ENCODE measurements at regions not wholly inside any gene's neighbourhood (a gene's known extent, or its start where the extent isn't known, plus 50 kb on each side); places are given as distances from the start of the nearest gene placed in this dataset.

GRCh38 chr5:93330506-93330905 is 250.5 kb downstream of the NR2F1-AS1 start:
- no peaks in the 10 kb centered on the region for H3K9me3 Mint-ChIP-seq
- no peak for DNase-seq
- no peaks in the 10 kb centered on the region for H3K4me1 Mint-ChIP-seq
- no peaks in the 10 kb centered on the region for H3K27me3 Mint-ChIP-seq
- no peak overlapping the region for H3K27ac Mint-ChIP-seq
- no peak overlapping the region for H3K4me3 Mint-ChIP-seq
- H3K36me3 Mint-ChIP-seq, result no peaks in the 10 kb centered on the region

DNA sequence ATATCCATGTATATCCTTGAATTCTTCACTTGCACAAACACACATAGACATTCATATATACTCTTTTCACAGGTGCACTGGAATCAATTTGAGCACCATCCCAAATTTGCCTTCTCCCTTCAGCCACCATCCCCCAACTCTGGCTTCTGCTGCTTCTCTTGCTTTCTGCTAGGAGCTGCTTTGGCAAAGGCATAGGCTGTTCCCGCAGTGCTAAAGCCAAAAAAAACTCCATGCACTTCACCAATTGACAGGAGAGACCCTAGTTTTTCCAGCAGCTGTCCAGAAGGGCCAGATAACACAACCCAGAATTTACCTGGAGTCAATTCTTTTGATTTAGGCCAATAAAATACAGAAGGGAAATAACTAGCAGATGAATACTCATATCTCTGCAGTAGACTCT is 251.3 kb downstream of the NR2F1-AS1 start:
- Mint-ChIP-seq H3K27me3 (no peaks in the 10 kb centered on the region), H3K27ac (no peak overlapping the region), H3K9me3 (no peaks in the 10 kb centered on the region), H3K4me1 (no peaks in the 10 kb centered on the region), H3K4me3 (no peak overlapping the region), H3K36me3 (no peaks in the 10 kb centered on the region)
- no peak for DNase-seq

DNA sequence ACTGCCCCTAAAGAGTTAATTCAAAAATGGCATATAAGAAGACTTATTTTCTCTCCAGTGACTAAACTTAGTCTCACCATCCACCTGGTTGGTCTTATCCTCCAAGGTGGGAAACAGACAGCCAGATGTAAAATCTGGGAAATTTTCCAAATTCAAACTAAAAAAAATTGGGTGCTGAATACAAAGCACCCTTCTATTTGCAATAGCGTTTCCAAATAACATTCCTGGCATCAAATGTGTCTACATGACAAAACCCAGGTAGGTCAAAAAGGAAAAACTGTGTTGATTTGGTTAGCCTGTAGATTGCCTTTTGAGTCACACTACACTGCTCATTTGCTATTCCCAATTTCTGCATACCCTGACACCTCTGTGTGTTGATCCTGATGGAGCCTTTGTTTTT is 252.2 kb downstream of the NR2F1-AS1 start:
- Mint-ChIP-seq H3K9me3 (no peaks in the 10 kb centered on the region), H3K36me3 (no peaks in the 10 kb centered on the region), H3K27ac (no peak overlapping the region), H3K27me3 (no peaks in the 10 kb centered on the region), H3K4me1 (no peaks in the 10 kb centered on the region), H3K4me3 (no peak overlapping the region)
- DNase-seq, result no peak

GRCh38 chr5:93327605-93328004 is 253.4 kb downstream of the NR2F1-AS1 start:
- H3K27ac Mint-ChIP-seq, result no peak overlapping the region
- H3K4me1 Mint-ChIP-seq, result no peaks in the 10 kb centered on the region
- H3K9me3 Mint-ChIP-seq, result no peaks in the 10 kb centered on the region
- DNase-seq, result no peak
- H3K4me3 Mint-ChIP-seq, result no peak overlapping the region
- H3K36me3 Mint-ChIP-seq, result no peaks in the 10 kb centered on the region
- H3K27me3 Mint-ChIP-seq, result no peaks in the 10 kb centered on the region

GRCh38 chr5:93325946-93326345 is 255.1 kb downstream of the NR2F1-AS1 start:
- H3K36me3 Mint-ChIP-seq, result no peaks in the 10 kb centered on the region
- no peaks in the 10 kb centered on the region for H3K4me1 Mint-ChIP-seq
- no peak overlapping the region for H3K4me3 Mint-ChIP-seq
- H3K27me3 Mint-ChIP-seq, result no peaks in the 10 kb centered on the region
- no peak overlapping the region for H3K27ac Mint-ChIP-seq
- no peaks in the 10 kb centered on the region for H3K9me3 Mint-ChIP-seq
- no peak for DNase-seq

DNA sequence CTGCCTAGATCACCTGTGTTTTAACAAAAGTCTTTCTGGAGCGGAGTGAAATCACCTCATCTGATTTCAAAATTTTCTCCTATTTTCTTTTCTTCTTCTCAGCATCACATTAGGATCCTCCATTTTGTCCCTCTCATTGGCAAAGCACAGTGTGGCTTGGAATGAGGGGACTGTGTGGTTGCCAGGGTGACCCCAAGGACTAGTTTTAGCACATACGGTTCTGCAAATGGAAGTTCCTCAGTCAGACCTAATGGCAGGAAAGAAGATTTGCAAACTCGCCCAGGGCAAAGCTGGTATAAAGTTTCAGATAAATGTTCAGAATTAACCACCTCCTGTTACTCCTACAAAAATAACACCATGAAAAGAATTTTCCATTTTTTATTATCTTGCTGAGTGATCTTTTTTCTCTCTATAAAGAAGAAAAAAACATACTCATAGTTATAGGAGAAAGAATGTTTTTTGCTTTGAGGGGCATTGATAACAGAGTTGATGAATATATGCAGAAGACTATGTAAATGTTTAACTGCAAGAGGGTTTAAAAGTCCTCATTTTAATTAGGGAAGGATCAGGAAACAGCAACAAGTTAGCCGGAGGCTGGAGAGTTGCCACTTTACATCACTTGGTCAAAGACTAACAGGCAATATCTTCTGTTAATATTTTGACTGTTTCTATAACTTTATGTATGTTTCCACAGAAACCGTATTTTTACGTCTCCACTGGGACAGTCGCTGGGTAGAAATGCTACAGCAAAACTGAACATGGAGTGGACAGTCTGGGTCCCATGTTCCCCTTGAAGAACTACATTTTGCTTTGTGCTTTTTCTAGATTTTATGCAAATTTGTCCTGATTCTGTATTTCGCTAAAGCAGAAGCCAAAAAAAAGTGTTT is 257.8 kb downstream of the NR2F1-AS1 start:
- no peaks in the 10 kb centered on the region for H3K36me3 Mint-ChIP-seq
- no peak overlapping the region for H3K4me3 Mint-ChIP-seq
- no peak for DNase-seq
- no peak overlapping the region for H3K27ac Mint-ChIP-seq
- H3K9me3 Mint-ChIP-seq, result no peaks in the 10 kb centered on the region
- H3K4me1 Mint-ChIP-seq, result no peaks in the 10 kb centered on the region
- H3K27me3 Mint-ChIP-seq, result no peaks in the 10 kb centered on the region

DNA sequence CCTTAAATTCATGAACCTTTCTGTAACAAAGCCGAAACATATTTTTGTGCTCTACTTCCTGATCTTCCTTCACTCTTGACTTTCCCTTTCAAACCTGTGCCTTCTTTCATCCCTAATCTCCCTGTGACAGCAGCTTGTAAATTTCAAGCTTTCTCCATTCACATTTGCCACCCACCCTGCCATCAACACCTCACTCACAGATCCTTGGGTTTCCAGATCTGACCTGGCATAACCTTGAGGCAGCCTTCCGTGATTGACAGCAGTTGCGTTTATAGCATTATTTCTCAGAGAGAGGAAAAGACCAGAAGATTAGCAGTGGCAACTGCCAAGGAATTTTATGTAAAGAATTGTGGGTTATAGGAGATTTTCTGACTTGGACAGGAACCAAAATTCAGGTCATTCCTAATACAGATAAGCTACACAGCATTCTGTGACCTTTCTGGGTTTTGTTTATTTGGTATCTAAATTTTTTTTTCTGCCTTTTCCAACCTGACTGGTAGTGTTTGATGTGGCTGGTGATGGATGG is 260.0 kb downstream of the NR2F1-AS1 start:
- no peak overlapping the region for H3K4me3 Mint-ChIP-seq
- H3K36me3 Mint-ChIP-seq, result no peaks in the 10 kb centered on the region
- no peak for DNase-seq
- H3K4me1 Mint-ChIP-seq, result no peaks in the 10 kb centered on the region
- H3K27ac Mint-ChIP-seq, result no peak overlapping the region
- no peaks in the 10 kb centered on the region for H3K27me3 Mint-ChIP-seq
- H3K9me3 Mint-ChIP-seq, result no peaks in the 10 kb centered on the region

DNA sequence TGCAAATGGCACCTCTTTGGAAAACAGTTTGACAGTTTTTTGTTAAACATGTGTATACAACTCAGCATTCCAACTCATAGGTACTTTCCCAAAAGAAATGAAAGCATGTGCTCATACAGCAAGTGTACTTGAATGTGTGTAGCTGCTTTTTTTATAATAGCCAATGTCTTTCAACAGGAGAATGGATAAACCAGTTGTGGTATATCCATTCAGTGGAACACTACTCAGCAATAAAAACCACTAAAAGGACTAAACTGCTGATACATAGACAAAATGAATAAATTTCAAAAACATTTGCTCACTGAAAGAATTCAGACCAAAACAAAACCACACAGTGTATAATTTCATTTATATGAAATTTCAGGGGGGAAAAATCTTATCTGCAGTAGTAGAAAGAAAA is 267.3 kb downstream of the NR2F1-AS1 start:
- peaks cover 3% of the 10 kb centered on the region for H3K9me3 Mint-ChIP-seq
- H3K36me3 Mint-ChIP-seq, result no peaks in the 10 kb centered on the region
- no peaks in the 10 kb centered on the region for H3K4me1 Mint-ChIP-seq
- no peak for DNase-seq
- H3K27me3 Mint-ChIP-seq, result no peaks in the 10 kb centered on the region
- no peak overlapping the region for H3K27ac Mint-ChIP-seq
- no peak overlapping the region for H3K4me3 Mint-ChIP-seq

DNA sequence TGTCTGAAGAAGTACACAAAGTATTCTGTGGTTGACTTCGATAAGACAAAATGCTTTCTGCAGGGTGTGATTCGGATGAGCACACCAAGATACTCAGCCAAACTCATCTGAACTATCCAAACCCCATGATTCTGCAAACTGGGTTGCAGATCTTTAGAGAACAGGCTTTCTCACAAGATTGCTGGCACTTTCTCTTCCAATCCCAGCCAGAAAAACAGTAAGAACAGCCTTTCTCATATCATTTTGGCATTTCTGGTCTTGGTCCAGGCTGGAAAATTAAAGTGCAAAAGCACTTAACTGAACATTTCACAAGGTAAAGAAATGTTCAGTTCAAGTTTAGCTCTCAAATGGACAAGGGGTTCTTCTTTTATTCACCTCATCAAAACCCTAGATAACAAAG is 269.1 kb downstream of the NR2F1-AS1 start:
- H3K36me3 Mint-ChIP-seq, result no peaks in the 10 kb centered on the region
- H3K9me3 Mint-ChIP-seq, result peaks cover 3% of the 10 kb centered on the region
- no peaks in the 10 kb centered on the region for H3K27me3 Mint-ChIP-seq
- DNase-seq, result no peak
- no peaks in the 10 kb centered on the region for H3K4me1 Mint-ChIP-seq
- H3K27ac Mint-ChIP-seq, result no peak overlapping the region
- H3K4me3 Mint-ChIP-seq, result no peak overlapping the region

GRCh38 chr5:93307557-93307956 is 273.5 kb downstream of the NR2F1-AS1 start:
- H3K9me3 Mint-ChIP-seq, result no peaks in the 10 kb centered on the region
- H3K27ac Mint-ChIP-seq, result no peak overlapping the region
- H3K27me3 Mint-ChIP-seq, result peaks cover 9% of the 10 kb centered on the region
- H3K4me1 Mint-ChIP-seq, result no peaks in the 10 kb centered on the region
- DNase-seq, result no peak
- no peaks in the 10 kb centered on the region for H3K36me3 Mint-ChIP-seq
- no peak overlapping the region for H3K4me3 Mint-ChIP-seq

DNA sequence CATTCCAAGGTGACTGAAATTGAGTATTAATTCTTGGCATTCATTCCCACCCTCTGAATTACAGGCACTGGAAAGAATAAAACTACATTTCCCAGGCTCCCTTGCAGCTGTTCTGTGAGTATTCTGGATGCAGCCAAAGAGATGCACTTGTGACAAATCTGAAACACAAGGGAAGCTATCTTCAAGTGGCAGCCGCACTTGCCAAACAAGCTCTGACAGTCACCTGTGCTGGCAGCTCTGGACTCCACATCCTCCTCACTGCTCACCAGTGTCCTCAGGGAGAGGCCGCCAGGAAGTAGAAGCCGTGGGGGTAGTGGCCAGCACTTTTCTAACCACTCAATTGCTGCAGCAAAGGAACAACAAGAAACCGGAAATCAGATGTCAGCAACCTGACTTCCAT is 275.0 kb downstream of the NR2F1-AS1 start:
- H3K27me3 Mint-ChIP-seq, result peaks cover 14% of the 10 kb centered on the region
- H3K4me3 Mint-ChIP-seq, result no peak overlapping the region
- H3K9me3 Mint-ChIP-seq, result no peaks in the 10 kb centered on the region
- no peak for DNase-seq
- no peaks in the 10 kb centered on the region for H3K36me3 Mint-ChIP-seq
- H3K27ac Mint-ChIP-seq, result no peak overlapping the region
- no peaks in the 10 kb centered on the region for H3K4me1 Mint-ChIP-seq

DNA sequence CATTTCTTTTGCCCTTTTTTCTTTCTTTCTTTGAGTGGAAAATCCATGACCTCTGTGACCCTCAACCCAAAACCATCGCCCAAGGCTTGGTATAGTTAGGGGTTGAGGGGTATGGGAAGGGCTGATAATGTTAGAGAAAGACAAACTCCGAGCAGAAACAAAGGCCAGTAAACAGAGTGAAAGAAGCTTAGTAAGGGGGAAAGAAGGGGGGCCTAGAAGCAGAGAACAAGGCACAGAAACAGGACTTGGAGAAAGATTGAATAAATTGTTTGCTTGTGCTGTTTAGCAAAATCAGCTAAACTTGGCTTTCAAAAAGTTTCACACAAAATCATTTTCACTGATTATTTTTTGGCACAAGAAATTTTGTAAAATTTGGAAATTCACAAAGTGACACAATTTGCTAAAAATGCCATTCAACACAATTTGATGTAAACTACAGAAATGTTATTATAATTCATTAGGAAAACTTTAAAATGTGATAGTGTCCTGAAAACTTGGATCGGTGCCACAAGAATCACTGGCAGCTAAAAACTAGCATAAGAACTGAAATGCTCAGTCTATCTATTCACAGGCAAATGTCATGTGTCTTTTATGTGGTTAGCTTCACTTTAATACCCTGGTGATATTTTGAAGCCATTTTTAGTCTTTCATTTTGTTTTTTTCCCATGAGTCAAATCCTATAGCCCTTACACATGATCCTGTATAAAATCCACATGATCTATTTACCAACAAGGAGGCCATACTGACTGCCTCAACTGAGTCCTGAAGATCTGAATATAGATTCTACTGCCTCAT is 276.4 kb downstream of the NR2F1-AS1 start:
- Mint-ChIP-seq H3K4me1 (no peaks in the 10 kb centered on the region), H3K27me3 (peaks cover 21% of the 10 kb centered on the region), H3K9me3 (no peaks in the 10 kb centered on the region), H3K36me3 (no peaks in the 10 kb centered on the region), H3K27ac (no peak overlapping the region), H3K4me3 (no peak overlapping the region)
- DNase-seq, result no peak

- Mint-ChIP-seq H3K27ac (no peak overlapping the region), H3K4me1 (no peaks in the 10 kb centered on the region), H3K9me3 (no peaks in the 10 kb centered on the region), H3K27me3 (peaks cover 21% of the 10 kb centered on the region), H3K4me3 (no peak overlapping the region), H3K36me3 (no peaks in the 10 kb centered on the region)
- no peak for DNase-seq
Observed at GRCh38 chr5:93303291-93303691, 277.7 kb downstream of the NR2F1-AS1 start.

DNA sequence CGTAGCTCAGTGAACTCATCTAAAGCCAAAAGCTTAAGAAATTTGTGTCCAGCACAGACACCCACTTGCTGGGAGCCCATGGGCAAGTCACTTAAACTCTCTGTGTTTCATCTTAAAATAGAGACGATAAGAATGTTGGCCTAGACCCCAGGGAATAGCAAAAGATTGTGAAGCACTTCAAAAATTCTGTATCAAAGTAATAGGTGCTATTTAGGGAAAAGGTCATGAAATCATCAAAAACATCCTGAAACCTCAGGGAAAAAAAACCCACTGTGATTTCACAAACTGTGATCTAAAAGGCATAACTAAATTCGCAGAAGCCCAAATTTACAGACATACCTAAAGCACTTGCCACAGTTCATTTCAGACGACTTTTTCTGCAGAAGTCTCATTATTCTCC is 278.3 kb downstream of the NR2F1-AS1 start:
- Mint-ChIP-seq H3K4me1 (no peaks in the 10 kb centered on the region), H3K36me3 (no peaks in the 10 kb centered on the region), H3K27ac (no peak overlapping the region), H3K9me3 (no peaks in the 10 kb centered on the region), H3K27me3 (peaks cover 21% of the 10 kb centered on the region), H3K4me3 (no peak overlapping the region)
- no peak for DNase-seq

GRCh38 chr5:93300945-93301344 is 280.1 kb downstream of the NR2F1-AS1 start:
- Mint-ChIP-seq H3K36me3 (no peaks in the 10 kb centered on the region), H3K4me1 (no peaks in the 10 kb centered on the region), H3K9me3 (no peaks in the 10 kb centered on the region), H3K4me3 (no peak overlapping the region), H3K27ac (no peak overlapping the region), H3K27me3 (peaks cover 18% of the 10 kb centered on the region)
- DNase-seq, result no peak

Data from activated naive CD8-positive, alpha-beta T cell treated with anti-CD3 and anti-CD28 coated beads for 36 hours (primary cell).